OCI-LY1 (cell line): ENCODE measurements at regions not wholly inside any gene's neighbourhood (a gene's known extent, or its start where the extent isn't known, plus 50 kb on each side); places are given as distances from the start of the nearest gene placed in this dataset.

Experiments used
- CTCF ChIP-seq: fragments of 200-600 bp; sonication (generic), shearing (Covaris generic); IDR thresholded peaks from 2 replicates; pipeline ENCODE4 v1.5.1; 2017; ENCODE audit warnings: mild to moderate bottlenecking, antibody characterized with exemption, low read length, moderate library complexity, mixed read lengths
- EZH2 ChIP-seq: fragments of 200-600 bp; sonication (generic), shearing (Covaris generic); IDR thresholded peaks from 2 replicates; pipeline ENCODE4 v1.8.0; 2017; ENCODE audit warnings: borderline replicate concordance, mixed run types, mild to moderate bottlenecking, antibody characterized with exemption, low read length, moderate library complexity, mixed read lengths

- TF ChIP-seq CTCF (no peak), EZH2 (no peak)
Measured at GRCh38 chr5:125045646-125046045, 299.2 kb upstream of the ZNF608 start.
